ENCODE measurements at regions not wholly inside any gene's neighbourhood (a gene's known extent, or its start where the extent isn't known, plus 50 kb on each side); places are given as distances from the start of the nearest gene placed in this dataset.

DNA sequence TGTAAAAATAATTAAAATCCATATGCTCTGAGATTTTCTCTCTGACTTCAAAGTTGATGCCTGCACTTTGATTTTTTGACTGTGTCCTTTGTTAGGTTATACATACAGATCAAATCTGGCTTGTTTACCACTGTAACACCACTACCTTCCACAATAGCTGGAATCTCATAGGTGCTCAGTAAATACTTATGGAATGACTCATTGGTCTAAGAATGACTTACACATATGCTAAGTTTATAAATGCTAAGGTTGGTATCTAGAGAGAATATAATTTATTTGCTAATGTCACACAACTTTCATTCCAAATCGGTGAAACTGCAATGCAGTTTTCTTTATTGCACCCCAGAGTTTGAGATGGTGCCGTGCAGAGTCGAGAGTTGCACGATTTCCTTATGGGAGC, 578.5 kb downstream of the SH2D4B start:
- no peaks in the 10 kb centered on the region for H3K4me1 ChIP-seq
- H3K27me3 ChIP-seq: no peaks in the 10 kb centered on the region
- intact Hi-C loops (cut with DNase I): no loop called here
- H3K27ac ChIP-seq: no peak overlapping the region
- TF ChIP-seq POLR2A (IDR thresholded peaks at IDR 0.05) (no peak), POLR2AphosphoS5 (IDR thresholded peaks at IDR 0.05; ENCODE audit: insufficient read depth in 1 of 2, low read depth in 1 of 2) (no peak)
- TF ChIP-seq, protein P1, sequence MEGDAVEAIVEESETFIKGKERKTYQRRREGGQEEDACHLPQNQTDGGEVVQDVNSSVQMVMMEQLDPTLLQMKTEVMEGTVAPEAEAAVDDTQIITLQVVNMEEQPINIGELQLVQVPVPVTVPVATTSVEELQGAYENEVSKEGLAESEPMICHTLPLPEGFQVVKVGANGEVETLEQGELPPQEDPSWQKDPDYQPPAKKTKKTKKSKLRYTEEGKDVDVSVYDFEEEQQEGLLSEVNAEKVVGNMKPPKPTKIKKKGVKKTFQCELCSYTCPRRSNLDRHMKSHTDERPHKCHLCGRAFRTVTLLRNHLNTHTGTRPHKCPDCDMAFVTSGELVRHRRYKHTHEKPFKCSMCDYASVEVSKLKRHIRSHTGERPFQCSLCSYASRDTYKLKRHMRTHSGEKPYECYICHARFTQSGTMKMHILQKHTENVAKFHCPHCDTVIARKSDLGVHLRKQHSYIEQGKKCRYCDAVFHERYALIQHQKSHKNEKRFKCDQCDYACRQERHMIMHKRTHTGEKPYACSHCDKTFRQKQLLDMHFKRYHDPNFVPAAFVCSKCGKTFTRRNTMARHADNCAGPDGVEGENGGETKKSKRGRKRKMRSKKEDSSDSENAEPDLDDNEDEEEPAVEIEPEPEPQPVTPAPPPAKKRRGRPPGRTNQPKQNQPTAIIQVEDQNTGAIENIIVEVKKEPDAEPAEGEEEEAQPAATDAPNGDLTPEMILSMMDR (IDR thresholded peaks at IDR 0.05): no peak
- H3K9me3 ChIP-seq: no peaks in the 10 kb centered on the region
- H3K36me3 ChIP-seq: no peaks in the 10 kb centered on the region
- no peak for DNase-seq (ENCODE audit: extremely low spot score in 2 of 2)
- no peak overlapping the region for H3K4me3 ChIP-seq

DNA sequence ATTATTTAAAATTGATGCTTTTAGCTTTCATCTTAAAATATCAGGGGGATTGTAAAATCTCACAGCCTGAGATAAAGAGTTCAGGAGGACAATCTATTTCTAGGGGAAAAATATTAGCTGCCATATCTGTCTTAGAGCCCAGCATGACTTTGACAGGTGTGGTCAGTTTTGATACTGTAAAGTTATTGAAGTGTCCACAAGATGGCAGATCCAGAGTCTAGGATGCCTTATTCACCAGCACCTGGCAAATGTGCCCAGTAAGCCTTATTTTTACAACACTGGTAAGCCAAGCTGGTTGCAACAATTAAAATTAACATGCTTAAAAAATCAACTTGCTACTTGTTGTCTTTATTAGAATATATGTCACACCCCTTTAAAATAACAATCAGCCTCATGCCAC, 579.3 kb downstream of the SH2D4B start:
- H3K4me3 ChIP-seq: no peak overlapping the region
- H3K9me3 ChIP-seq: no peaks in the 10 kb centered on the region
- no peaks in the 10 kb centered on the region for H3K4me1 ChIP-seq
- no peak overlapping the region for H3K27ac ChIP-seq
- TF ChIP-seq POLR2AphosphoS5 (IDR thresholded peaks at IDR 0.05; ENCODE audit: insufficient read depth in 1 of 2, low read depth in 1 of 2) (no peak), POLR2A (IDR thresholded peaks at IDR 0.05) (no peak)
- TF ChIP-seq, protein P1 (IDR thresholded peaks at IDR 0.05): no peak
- no peaks in the 10 kb centered on the region for H3K36me3 ChIP-seq
- DNase-seq (ENCODE audit: extremely low spot score in 2 of 2): no peak
- H3K27me3 ChIP-seq: no peaks in the 10 kb centered on the region
- intact Hi-C loops (cut with DNase I): no loop called here

DNA sequence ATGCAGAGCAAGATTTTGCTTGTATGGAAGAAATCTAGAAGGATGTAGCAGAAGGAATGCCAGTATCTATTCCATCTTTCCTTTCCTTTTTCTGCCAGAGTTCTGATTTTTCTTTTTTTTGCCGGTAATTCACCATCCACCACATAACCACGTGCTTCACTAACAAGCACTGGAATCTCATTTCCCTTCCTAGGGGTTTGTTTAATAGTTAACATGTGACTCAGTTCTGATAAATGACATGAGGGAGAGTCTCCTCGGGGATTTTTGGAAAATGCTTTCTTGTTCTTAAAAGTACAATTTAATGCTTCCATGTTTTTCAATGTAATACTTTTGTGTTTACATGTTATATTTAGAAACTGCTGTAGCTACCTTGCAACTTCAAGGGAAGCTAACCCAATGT, 590.2 kb downstream of the SH2D4B start:
- no peaks in the 10 kb centered on the region for H3K36me3 ChIP-seq
- TF ChIP-seq POLR2AphosphoS5 (IDR thresholded peaks at IDR 0.05; ENCODE audit: insufficient read depth in 1 of 2, low read depth in 1 of 2) (no peak), POLR2A (IDR thresholded peaks at IDR 0.05) (no peak)
- TF ChIP-seq, protein P1 (IDR thresholded peaks at IDR 0.05): no peak
- H3K4me1 ChIP-seq: no peaks in the 10 kb centered on the region
- DNase-seq (ENCODE audit: extremely low spot score in 2 of 2): no peak
- no peaks in the 10 kb centered on the region for H3K9me3 ChIP-seq
- no peak overlapping the region for H3K27ac ChIP-seq
- no peaks in the 10 kb centered on the region for H3K27me3 ChIP-seq
- no peak overlapping the region for H3K4me3 ChIP-seq
- intact Hi-C loops (cut with DNase I): no loop called here

DNA sequence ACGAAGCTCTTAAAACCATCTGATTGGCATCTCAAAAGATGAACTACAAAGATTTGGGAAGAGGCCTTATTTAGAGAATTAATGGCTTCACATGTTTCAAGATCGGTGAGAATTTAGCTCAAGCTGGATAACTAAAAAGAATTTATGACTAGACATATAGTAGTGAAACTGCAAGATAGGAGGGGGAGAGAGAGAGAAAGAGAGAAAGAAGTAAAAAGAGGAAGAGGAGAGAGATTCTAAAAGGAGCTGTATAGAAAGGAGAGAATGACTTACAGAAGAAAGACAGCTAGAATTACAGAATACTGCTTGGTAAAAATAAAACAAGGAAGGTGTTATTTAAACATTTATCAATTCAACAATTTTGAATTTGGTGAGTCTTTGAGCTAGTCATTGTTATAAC, 592.3 kb downstream of the SH2D4B start:
- Histone ChIP-seq H3K27me3 (no peaks in the 10 kb centered on the region), H3K4me3 (no peak overlapping the region), H3K4me1 (no peaks in the 10 kb centered on the region), H3K9me3 (no peaks in the 10 kb centered on the region), H3K36me3 (no peaks in the 10 kb centered on the region), H3K27ac (no peak overlapping the region)
- intact Hi-C loops (cut with DNase I): no loop called here
- no peak for TF ChIP-seq POLR2AphosphoS5 (IDR thresholded peaks at IDR 0.05; ENCODE audit: insufficient read depth in 1 of 2, low read depth in 1 of 2)
- TF ChIP-seq POLR2A (IDR thresholded peaks at IDR 0.05): no peak
- TF ChIP-seq, protein P1 (IDR thresholded peaks at IDR 0.05): no peak
- no peak for DNase-seq (ENCODE audit: extremely low spot score in 2 of 2)

DNA sequence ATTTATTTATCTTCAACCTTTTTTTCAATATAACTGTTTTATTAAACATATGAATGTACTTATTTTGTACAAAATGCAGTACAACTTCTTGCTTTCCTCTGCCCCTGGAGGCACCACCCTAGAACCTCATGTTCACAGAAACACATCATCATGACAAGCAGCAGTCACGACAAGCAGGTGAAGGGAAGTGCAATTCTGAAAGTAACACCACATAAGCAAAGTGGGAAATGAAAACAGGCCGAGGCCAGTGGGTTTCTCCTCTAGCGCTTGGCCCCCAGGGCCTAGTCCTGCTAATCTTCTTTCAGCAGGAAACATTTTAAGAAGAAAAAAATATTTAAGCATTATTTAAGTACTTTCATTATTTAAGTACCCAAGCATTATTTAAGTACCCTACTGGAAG, 598.1 kb downstream of the SH2D4B start:
- no peaks in the 10 kb centered on the region for H3K36me3 ChIP-seq
- TF ChIP-seq POLR2AphosphoS5 (IDR thresholded peaks at IDR 0.05; ENCODE audit: insufficient read depth in 1 of 2, low read depth in 1 of 2) (no peak), POLR2A (IDR thresholded peaks at IDR 0.05) (no peak)
- TF ChIP-seq, protein P1 (IDR thresholded peaks at IDR 0.05): no peak
- H3K4me3 ChIP-seq: no peak overlapping the region
- DNase-seq (ENCODE audit: extremely low spot score in 2 of 2): no peak
- no peak overlapping the region for H3K27ac ChIP-seq
- H3K27me3 ChIP-seq: no peaks in the 10 kb centered on the region
- intact Hi-C loops (cut with DNase I): no loop called here
- H3K9me3 ChIP-seq: no peaks in the 10 kb centered on the region
- H3K4me1 ChIP-seq: no peaks in the 10 kb centered on the region
